Sigmoid colon (tissue), 4 donors: ENCODE measurements at regions not wholly inside any gene's neighbourhood (a gene's known extent, or its start where the extent isn't known, plus 50 kb on each side); places are given as distances from the start of the nearest gene placed in this dataset.

Experiments used
- POLR2A ChIP-seq, 2 donors: fragments of 450-650 bp; IDR thresholded peaks; one replicate each; pipeline ENCODE4 v1.6.1; 2016; ENCODE audit warnings: antibody characterized with exemption in 2 of 2, mild to moderate bottlenecking in 2 of 2, moderate library complexity in 2 of 2
- POLR2AphosphoS5 ChIP-seq, 4 donors: sonication (generic); formaldehyde crosslinking; IDR thresholded peaks; one replicate each; pipeline ENCODE4 v1.6.1; 2017; ENCODE audit warnings: antibody characterized with exemption in 4 of 4
- TF ChIP-seq, protein P1 (sequence below), 4 experiments: fragments of 450-650 bp in 3 of 4; fragments of 200-600 bp in 1 of 4; IDR thresholded peaks; one replicate each; pipeline ENCODE4 v1.5.1; 2016 to 2019; ENCODE audit warnings: antibody characterized with exemption in 4 of 4, mild to moderate bottlenecking in 3 of 4, moderate library complexity in 2 of 4

DNA sequence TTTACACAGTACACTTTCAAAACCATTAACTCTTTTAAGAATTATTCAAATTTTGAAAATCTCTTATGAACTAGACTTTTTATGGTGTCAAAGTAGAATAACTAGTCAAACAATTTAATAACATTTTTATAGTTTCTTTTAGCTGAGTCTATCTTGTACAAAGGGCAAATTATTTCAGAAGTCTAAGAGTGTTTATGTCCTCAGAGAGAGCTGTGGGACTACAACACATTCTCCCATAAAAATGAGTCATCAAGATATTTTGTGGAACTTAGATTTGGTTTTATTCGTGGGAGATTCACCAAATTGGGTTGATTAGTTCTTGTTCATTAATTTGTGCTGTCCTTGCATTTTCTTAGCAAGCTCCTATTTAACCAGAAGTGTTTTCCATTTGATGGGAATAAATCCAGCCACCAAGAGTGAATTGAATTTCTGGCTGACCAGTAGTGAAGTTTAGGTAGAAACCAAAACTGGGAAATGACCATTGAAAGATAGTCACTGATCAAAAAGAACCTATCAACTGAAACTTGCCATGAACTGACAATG is 291.0 kb downstream of the DLEU7 start:
- TF ChIP-seq POLR2AphosphoS5 (IDR thresholded peaks at IDR 0.05), result no peak
- TF ChIP-seq, protein P1, sequence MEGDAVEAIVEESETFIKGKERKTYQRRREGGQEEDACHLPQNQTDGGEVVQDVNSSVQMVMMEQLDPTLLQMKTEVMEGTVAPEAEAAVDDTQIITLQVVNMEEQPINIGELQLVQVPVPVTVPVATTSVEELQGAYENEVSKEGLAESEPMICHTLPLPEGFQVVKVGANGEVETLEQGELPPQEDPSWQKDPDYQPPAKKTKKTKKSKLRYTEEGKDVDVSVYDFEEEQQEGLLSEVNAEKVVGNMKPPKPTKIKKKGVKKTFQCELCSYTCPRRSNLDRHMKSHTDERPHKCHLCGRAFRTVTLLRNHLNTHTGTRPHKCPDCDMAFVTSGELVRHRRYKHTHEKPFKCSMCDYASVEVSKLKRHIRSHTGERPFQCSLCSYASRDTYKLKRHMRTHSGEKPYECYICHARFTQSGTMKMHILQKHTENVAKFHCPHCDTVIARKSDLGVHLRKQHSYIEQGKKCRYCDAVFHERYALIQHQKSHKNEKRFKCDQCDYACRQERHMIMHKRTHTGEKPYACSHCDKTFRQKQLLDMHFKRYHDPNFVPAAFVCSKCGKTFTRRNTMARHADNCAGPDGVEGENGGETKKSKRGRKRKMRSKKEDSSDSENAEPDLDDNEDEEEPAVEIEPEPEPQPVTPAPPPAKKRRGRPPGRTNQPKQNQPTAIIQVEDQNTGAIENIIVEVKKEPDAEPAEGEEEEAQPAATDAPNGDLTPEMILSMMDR (IDR thresholded peaks at IDR 0.05), result no peak
- no peak for TF ChIP-seq POLR2A (IDR thresholded peaks at IDR 0.05)
